ENCODE measurements at regions not wholly inside any gene's neighbourhood (a gene's known extent, or its start where the extent isn't known, plus 50 kb on each side); places are given as distances from the start of the nearest gene placed in this dataset.
"Not testable (repeated sequence)": the region's sequence is repeated elsewhere in the genome, so short reads cannot be mapped to it uniquely, and the experiment has no call there.

GRCh38 chr2:193140895-193141294 is 946.2 kb upstream of the TMEFF2 start:
- not testable (repeated sequence) for TF ChIP-seq CTCF (conservative IDR thresholded peaks at IDR 0.05); EZH2 (IDR thresholded peaks at IDR 0.05; ENCODE audit: low read depth)

All from PC-9 (cell line).